GM12864 (cell line): ENCODE measurements at regions not wholly inside any gene's neighbourhood (a gene's known extent, or its start where the extent isn't known, plus 50 kb on each side); places are given as distances from the start of the nearest gene placed in this dataset.

Source experiments
- DNase-seq: peaks from one replicate; pipeline ENCODE4 v3.0.0-alpha.2; 2011; ENCODE audit warnings: low read depth
- H3K4me3 ChIP-seq: 2 replicates; pipeline ENCODE4 v1.5.1; 2011; ENCODE audit warnings: mild to moderate bottlenecking, low read depth, low read length, control low read depth
- CTCF ChIP-seq: IDR thresholded peaks from 2 replicates; pipeline ENCODE4 v1.5.1; 2011; ENCODE audit warnings: low read depth, mild to moderate bottlenecking, moderate library complexity, low read length, control low read depth, inconsistent platforms; ENCODE audit errors: missing control alignments

GRCh38 chr4:137267024-137267423 lies 265.3 kb downstream of the PCDH18 start:
- TF ChIP-seq CTCF: no peak
- no peak for DNase-seq
- no peak overlapping the region for H3K4me3 ChIP-seq

GRCh38 chr4:137266511-137266910 lies 265.8 kb downstream of the PCDH18 start:
- TF ChIP-seq CTCF: no peak
- no peak overlapping the region for H3K4me3 ChIP-seq
- DNase-seq: no peak

- no peak for DNase-seq
- no peak overlapping the region for H3K4me3 ChIP-seq
- TF ChIP-seq CTCF: no peak
Measured at GRCh38 chr4:137263206-137263605, 269.1 kb downstream of the PCDH18 start.

- no peak for DNase-seq
- TF ChIP-seq CTCF: no peak
- H3K4me3 ChIP-seq: no peak overlapping the region
Measured at GRCh38 chr4:137253949-137254348, 278.3 kb downstream of the PCDH18 start.

- no peak for TF ChIP-seq CTCF
Measured at GRCh38 chr4:137249112-137249511, 283.2 kb downstream of the PCDH18 start.

GRCh38 chr4:137238456-137239162 lies 293.7 kb downstream of the PCDH18 start:
- no peak for DNase-seq
- no peak for TF ChIP-seq CTCF
- H3K4me3 ChIP-seq: no peak overlapping the region

More at GRCh38 chr4:137249112-137249511, 283.2 kb downstream of the PCDH18 start:
- no peak overlapping the region for H3K4me3 ChIP-seq
- no peak for DNase-seq

- no peak for TF ChIP-seq CTCF
- no peak for DNase-seq
- H3K4me3 ChIP-seq: no peak overlapping the region
Measured at GRCh38 chr4:137226900-137227299, 305.4 kb downstream of the PCDH18 start.
